ENCODE measurements at regions not wholly inside any gene's neighbourhood (a gene's known extent, or its start where the extent isn't known, plus 50 kb on each side); places are given as distances from the start of the nearest gene placed in this dataset.

GRCh38 chr2:12612671-12613070 is 104.1 kb upstream of the TRIB2 start:
- no peak for DNase-seq
- Histone ChIP-seq H3K27ac (ENCODE audit: low read depth, low read length) (no peak overlapping the region), H3K9me3 (ENCODE audit: control insufficient read depth in 1 of 2, low read length in 2 of 2) (no peaks in the 10 kb centered on the region), H3K36me3 (ENCODE audit: insufficient read depth, low read length) (no peaks in the 10 kb centered on the region), H3K4me1 (ENCODE audit: insufficient read depth, low read length) (no peaks in the 10 kb centered on the region), H3K4me3 (ENCODE audit: low read length in 2 of 2) (no peak overlapping the region), H3K27me3 (ENCODE audit: insufficient read depth, low read length) (no peaks in the 10 kb centered on the region)
- intact Hi-C loops (cut with micrococcal nuclease), result no loop called here
- no peaks in the 10 kb centered on the region for H3K36me3 Mint-ChIP-seq
- POLR2A ChIA-PET (ENCODE audit: partially characterized antibody), result interaction anchor here (1.0 to 1.6 kb wide), 4 partner anchors 12 to 111 kb away, joined by 3 to 5 read pairs (median 4); partner anchors contain the start of gene TRIB2
- no peaks in the 10 kb centered on the region for H3K27me3 Mint-ChIP-seq
- CTCF ChIA-PET (ENCODE audit: partially characterized antibody), result interaction anchor here (0.9 to 1.2 kb wide), 4 partner anchors 103 to 319 kb away, joined by 3 to 4 read pairs (median 3); partner anchors contain the start of gene TRIB2
- peaks cover 5 to 12% (median 11%) of the 10 kb centered on the region in 4 donors for H3K4me1 Mint-ChIP-seq
- peak overlapping the region in 1 of 7 donors; percentile 49 for H3K27ac Mint-ChIP-seq
- H3K9me3 Mint-ChIP-seq, result peaks cover 0 to 8% (median 4%) of the 10 kb centered on the region in 8 donors
- H3K4me3 Mint-ChIP-seq, result no peak overlapping the region

DNA sequence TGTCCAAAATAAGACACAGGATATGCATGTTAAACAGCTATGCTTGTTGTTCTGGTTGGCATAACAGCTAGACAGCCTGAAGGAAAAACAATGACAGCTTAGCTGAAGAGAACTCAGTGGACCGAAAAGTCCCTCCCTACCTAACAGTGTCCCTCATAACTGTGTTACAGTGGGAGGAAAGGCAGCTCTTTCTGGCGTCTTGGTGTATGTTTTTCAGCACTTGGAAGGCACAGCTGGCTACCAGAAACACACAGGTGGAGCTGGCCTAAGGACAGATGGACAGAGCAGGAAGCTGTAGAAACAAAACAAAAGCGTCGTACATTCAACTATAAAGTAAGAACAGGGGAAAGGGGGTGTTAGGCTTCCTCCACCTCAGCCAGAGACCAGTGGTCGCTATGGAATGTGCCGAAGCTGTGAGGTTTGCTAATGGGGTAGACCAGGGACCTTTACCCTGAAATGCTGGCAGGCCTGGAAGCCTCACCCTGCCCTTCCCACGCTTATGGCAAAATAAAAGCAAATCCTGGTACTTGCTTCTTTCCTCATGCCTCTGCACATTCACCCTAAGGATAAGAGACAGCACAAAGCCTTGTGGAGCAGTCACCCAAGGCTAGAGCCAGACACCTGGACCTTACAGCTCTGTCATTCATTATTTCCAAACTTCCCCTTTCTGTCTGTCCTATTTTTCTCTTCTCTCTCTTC is 103.5 kb upstream of the TRIB2 start:
- no peak overlapping the region for H3K27ac ChIP-seq (ENCODE audit: low read depth, low read length)
- H3K36me3 ChIP-seq (ENCODE audit: insufficient read depth, low read length), result no peaks in the 10 kb centered on the region
- no peak overlapping the region for H3K4me3 Mint-ChIP-seq
- no peak for DNase-seq
- POLR2A ChIA-PET (ENCODE audit: partially characterized antibody), result interaction anchor here (1.0 to 1.6 kb wide), 4 partner anchors 12 to 111 kb away, joined by 3 to 5 read pairs (median 4); partner anchors contain the start of gene TRIB2
- no peaks in the 10 kb centered on the region for H3K36me3 Mint-ChIP-seq
- no peaks in the 10 kb centered on the region for H3K9me3 ChIP-seq (ENCODE audit: control insufficient read depth in 1 of 2, low read length in 2 of 2)
- peaks cover 4 to 17% (median 10%) of the 10 kb centered on the region in 4 donors for H3K4me1 Mint-ChIP-seq
- CTCF ChIA-PET (ENCODE audit: partially characterized antibody), result interaction anchor here (0.9 to 1.7 kb wide), 5 partner anchors 20 to 319 kb away, joined by 3 to 4 read pairs (median 3); partner anchors contain the start of gene TRIB2
- no peaks in the 10 kb centered on the region for H3K4me1 ChIP-seq (ENCODE audit: insufficient read depth, low read length)
- H3K4me3 ChIP-seq (ENCODE audit: low read length in 2 of 2), result no peak overlapping the region
- peaks cover 0 to 8% (median 4%) of the 10 kb centered on the region in 8 donors for H3K9me3 Mint-ChIP-seq
- peak overlapping the region in 4 of 7 donors; percentile 3 to 83 (median 30) for H3K27ac Mint-ChIP-seq
- H3K27me3 Mint-ChIP-seq, result no peaks in the 10 kb centered on the region
- no peaks in the 10 kb centered on the region for H3K27me3 ChIP-seq (ENCODE audit: insufficient read depth, low read length)
- intact Hi-C loops (cut with micrococcal nuclease), result no loop called here

- no peaks in the 10 kb centered on the region for H3K4me1 ChIP-seq (ENCODE audit: insufficient read depth, low read length)
- Mint-ChIP-seq H3K4me3 (no peak overlapping the region), H3K27me3 (no peaks in the 10 kb centered on the region), H3K27ac (no peak overlapping the region), H3K4me1 (peaks cover 7 to 20% (median 13%) of the 10 kb centered on the region in 4 donors), H3K9me3 (peaks cover 0 to under 1% (median 0%) of the 10 kb centered on the region in 8 donors), H3K36me3 (no peaks in the 10 kb centered on the region)
- H3K9me3 ChIP-seq (ENCODE audit: control insufficient read depth in 1 of 2, low read length in 2 of 2), result no peaks in the 10 kb centered on the region
- no peak for DNase-seq
- no peak overlapping the region for H3K27ac ChIP-seq (ENCODE audit: low read depth, low read length)
- ChIA-PET POLR2A (ENCODE audit: partially characterized antibody) (no interaction called here), CTCF (ENCODE audit: partially characterized antibody) (no interaction called here)
- intact Hi-C loops (cut with micrococcal nuclease), result no loop called here
- H3K36me3 ChIP-seq (ENCODE audit: insufficient read depth, low read length), result no peaks in the 10 kb centered on the region
- no peaks in the 10 kb centered on the region for H3K27me3 ChIP-seq (ENCODE audit: insufficient read depth, low read length)
- H3K4me3 ChIP-seq (ENCODE audit: low read length in 2 of 2), result no peak overlapping the region
Observed at GRCh38 chr2:12615509-12615908, 101.2 kb upstream of the TRIB2 start.

- intact Hi-C loops (cut with micrococcal nuclease), result no loop called here
- H3K4me3 Mint-ChIP-seq, result no peak overlapping the region
- no peaks in the 10 kb centered on the region for H3K9me3 ChIP-seq (ENCODE audit: control insufficient read depth in 1 of 2, low read length in 2 of 2)
- H3K27ac ChIP-seq (ENCODE audit: low read depth, low read length), result no peak overlapping the region
- ChIA-PET CTCF (ENCODE audit: partially characterized antibody) (no interaction called here), POLR2A (ENCODE audit: partially characterized antibody) (interaction anchor here (0.9 kb wide), 1 partner anchor 100 kb away, joined by 3 read pairs; the partner anchor contains the start of gene TRIB2)
- H3K27me3 Mint-ChIP-seq, result no peaks in the 10 kb centered on the region
- DNase-seq, result no peak
- peaks cover 8 to 21% (median 15%) of the 10 kb centered on the region in 4 donors for H3K4me1 Mint-ChIP-seq
- H3K27me3 ChIP-seq (ENCODE audit: insufficient read depth, low read length), result no peaks in the 10 kb centered on the region
- H3K4me3 ChIP-seq (ENCODE audit: low read length in 2 of 2), result no peak overlapping the region
- H3K27ac Mint-ChIP-seq, result no peak overlapping the region
- no peaks in the 10 kb centered on the region for H3K4me1 ChIP-seq (ENCODE audit: insufficient read depth, low read length)
- H3K9me3 Mint-ChIP-seq, result no peaks in the 10 kb centered on the region
- no peaks in the 10 kb centered on the region for H3K36me3 ChIP-seq (ENCODE audit: insufficient read depth, low read length)
- H3K36me3 Mint-ChIP-seq, result no peaks in the 10 kb centered on the region
Observed at GRCh38 chr2:12616456-12617156, 100.1 kb upstream of the TRIB2 start.

- Histone ChIP-seq H3K4me1 (ENCODE audit: insufficient read depth, low read length) (no peaks in the 10 kb centered on the region), H3K9me3 (ENCODE audit: control insufficient read depth in 1 of 2, low read length in 2 of 2) (no peaks in the 10 kb centered on the region), H3K27me3 (ENCODE audit: insufficient read depth, low read length) (no peaks in the 10 kb centered on the region), H3K4me3 (ENCODE audit: low read length in 2 of 2) (no peak overlapping the region), H3K36me3 (ENCODE audit: insufficient read depth, low read length) (no peaks in the 10 kb centered on the region), H3K27ac (ENCODE audit: low read depth, low read length) (no peak overlapping the region)
- ChIA-PET CTCF (ENCODE audit: partially characterized antibody) (no interaction called here), POLR2A (ENCODE audit: partially characterized antibody) (interaction anchor here (0.9 kb wide), 1 partner anchor 99 kb away, joined by 3 read pairs; the partner anchor contains the start of gene TRIB2)
- Mint-ChIP-seq H3K4me1 (peaks cover 8 to 18% (median 12%) of the 10 kb centered on the region in 4 donors), H3K27ac (peak overlapping the region in 1 of 7 donors; percentile 14), H3K27me3 (no peaks in the 10 kb centered on the region), H3K9me3 (no peaks in the 10 kb centered on the region), H3K36me3 (no peaks in the 10 kb centered on the region), H3K4me3 (no peak overlapping the region)
- no peak for DNase-seq
- intact Hi-C loops (cut with micrococcal nuclease), result no loop called here
Observed at GRCh38 chr2:12617366-12617765, 99.4 kb upstream of the TRIB2 start.

DNA sequence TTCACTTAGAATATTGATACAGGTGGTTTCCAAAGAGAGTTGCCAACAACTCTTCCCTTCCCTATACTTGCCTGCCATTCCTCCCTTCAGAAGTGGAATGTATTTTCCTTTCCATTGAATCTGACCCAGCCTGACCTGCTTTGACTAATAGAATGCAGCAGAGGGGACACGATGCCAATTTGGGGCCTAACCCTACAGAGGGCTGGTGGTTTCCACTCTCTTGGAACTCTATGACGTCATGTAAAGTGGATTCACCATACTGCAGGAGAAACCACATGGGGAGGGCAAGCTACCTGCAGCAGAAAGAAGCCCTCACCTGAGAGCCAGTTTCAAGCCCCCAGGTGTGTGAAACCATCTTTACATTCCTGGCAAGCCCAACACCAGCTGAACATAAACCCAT is 98.9 kb upstream of the TRIB2 start:
- peak overlapping the region in 1 of 7 donors; percentile 74 for H3K27ac Mint-ChIP-seq
- no peaks in the 10 kb centered on the region for H3K27me3 Mint-ChIP-seq
- H3K4me1 Mint-ChIP-seq, result peaks cover 6 to 13% (median 8%) of the 10 kb centered on the region in 4 donors
- H3K4me1 ChIP-seq (ENCODE audit: insufficient read depth, low read length), result no peaks in the 10 kb centered on the region
- H3K4me3 Mint-ChIP-seq, result no peak overlapping the region
- H3K9me3 ChIP-seq (ENCODE audit: control insufficient read depth in 1 of 2, low read length in 2 of 2), result no peaks in the 10 kb centered on the region
- H3K36me3 Mint-ChIP-seq, result no peaks in the 10 kb centered on the region
- intact Hi-C loops (cut with micrococcal nuclease), result no loop called here
- H3K9me3 Mint-ChIP-seq, result no peaks in the 10 kb centered on the region
- no peaks in the 10 kb centered on the region for H3K27me3 ChIP-seq (ENCODE audit: insufficient read depth, low read length)
- ChIA-PET POLR2A (ENCODE audit: partially characterized antibody) (interaction anchor here (0.9 kb wide), 1 partner anchor 99 kb away, joined by 3 read pairs; the partner anchor contains the start of gene TRIB2), CTCF (ENCODE audit: partially characterized antibody) (no interaction called here)
- no peaks in the 10 kb centered on the region for H3K36me3 ChIP-seq (ENCODE audit: insufficient read depth, low read length)
- DNase-seq, result no peak
- H3K27ac ChIP-seq (ENCODE audit: low read depth, low read length), result no peak overlapping the region
- no peak overlapping the region for H3K4me3 ChIP-seq (ENCODE audit: low read length in 2 of 2)

- no peak overlapping the region for H3K4me3 ChIP-seq (ENCODE audit: low read length in 2 of 2)
- no peaks in the 10 kb centered on the region for H3K27me3 ChIP-seq (ENCODE audit: insufficient read depth, low read length)
- no peaks in the 10 kb centered on the region for H3K36me3 ChIP-seq (ENCODE audit: insufficient read depth, low read length)
- Mint-ChIP-seq H3K27ac (no peak overlapping the region), H3K4me1 (peaks cover 4 to 9% (median 6%) of the 10 kb centered on the region in 4 donors), H3K27me3 (no peaks in the 10 kb centered on the region), H3K9me3 (no peaks in the 10 kb centered on the region), H3K36me3 (no peaks in the 10 kb centered on the region), H3K4me3 (no peak overlapping the region)
- ChIA-PET CTCF (ENCODE audit: partially characterized antibody) (no interaction called here), POLR2A (ENCODE audit: partially characterized antibody) (no interaction called here)
- DNase-seq, result no peak
- H3K4me1 ChIP-seq (ENCODE audit: insufficient read depth, low read length), result no peaks in the 10 kb centered on the region
- H3K27ac ChIP-seq (ENCODE audit: low read depth, low read length), result no peak overlapping the region
- intact Hi-C loops (cut with micrococcal nuclease), result no loop called here
- no peaks in the 10 kb centered on the region for H3K9me3 ChIP-seq (ENCODE audit: control insufficient read depth in 1 of 2, low read length in 2 of 2)
Observed at GRCh38 chr2:12618576-12618975, 98.2 kb upstream of the TRIB2 start.

All from CD4-positive, alpha-beta memory T cell (primary cell).